ENCODE measurements at regions not wholly inside any gene's neighbourhood (a gene's known extent, or its start where the extent isn't known, plus 50 kb on each side); places are given as distances from the start of the nearest gene placed in this dataset.
"Not testable (repeated sequence)": the region's sequence is repeated elsewhere in the genome, so short reads cannot be mapped to it uniquely, and the experiment has no call there.

DNA sequence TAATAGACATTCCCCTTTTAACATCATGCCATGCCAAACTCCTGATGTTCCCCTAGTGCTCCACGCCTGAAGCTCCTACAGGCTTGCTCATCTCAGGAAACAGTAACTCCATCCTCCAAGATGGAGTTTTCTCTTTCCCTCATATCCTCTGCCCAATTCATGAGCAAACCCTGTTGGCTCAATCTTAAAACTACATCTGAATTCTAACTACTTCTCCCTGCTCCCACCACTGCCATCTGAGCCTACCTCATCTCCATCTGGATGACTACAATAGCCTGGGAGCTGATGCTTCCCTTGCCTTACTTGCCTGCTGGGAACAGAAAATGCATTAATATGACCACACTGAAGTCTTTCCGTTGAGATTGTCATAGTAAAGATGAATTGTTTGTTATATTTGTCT, 271.7 kb upstream of the MKLN1 start:
- DNase-seq: no peak

DNA sequence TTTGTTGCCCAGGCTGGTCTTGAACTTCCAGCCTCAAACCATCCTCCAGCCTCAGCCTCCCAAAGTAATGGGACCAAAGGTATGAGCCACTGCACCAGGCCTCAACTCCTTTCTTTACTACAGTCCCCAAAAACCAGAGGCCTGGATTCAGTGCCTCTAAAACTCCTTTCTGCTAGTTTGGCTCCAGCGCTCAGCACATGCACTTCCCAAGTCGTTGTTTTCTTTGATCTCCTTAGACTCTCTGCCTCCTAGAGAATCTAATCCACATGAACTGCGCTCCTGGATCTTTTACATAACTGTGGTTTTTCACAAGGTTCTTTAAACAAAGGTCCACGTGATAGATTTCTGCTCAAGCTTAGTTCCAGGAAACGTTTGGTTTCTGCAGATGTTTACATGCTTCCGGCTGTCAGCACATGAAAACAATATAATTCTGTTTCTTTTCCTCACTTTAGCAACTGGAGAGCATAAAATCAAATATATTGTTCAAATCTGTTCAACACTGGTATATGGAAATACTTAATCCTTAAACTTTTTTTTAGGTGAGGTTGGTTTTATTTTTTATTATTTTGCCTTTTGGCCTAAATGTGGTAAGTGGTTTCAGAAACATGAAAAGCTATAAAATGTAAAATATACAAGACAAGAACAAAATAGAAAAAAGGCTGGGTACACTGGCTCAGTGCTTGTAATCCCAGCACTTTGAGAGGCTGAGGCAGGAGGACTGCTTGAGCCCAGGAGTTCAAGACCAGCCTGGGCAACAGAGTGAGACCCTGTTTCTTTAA, 270.5 kb upstream of the MKLN1 start:
- peak in 1 of 2 donors; percentile 39 for DNase-seq

DNA sequence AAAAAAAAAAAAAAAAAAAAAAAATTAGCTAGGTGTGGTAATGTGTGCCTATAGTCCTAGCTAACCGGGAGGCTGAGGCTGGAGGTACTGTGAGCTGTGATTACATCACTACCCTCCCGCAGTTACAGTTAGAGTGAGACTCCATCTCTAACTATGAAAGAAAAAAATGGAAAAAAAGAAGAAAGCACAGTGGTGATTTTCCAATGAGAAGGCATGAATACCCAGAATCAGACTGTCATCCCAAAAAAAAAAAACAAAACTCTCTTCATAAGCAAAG, 269.9 kb upstream of the MKLN1 start:
- DNase-seq: no peak

DNA sequence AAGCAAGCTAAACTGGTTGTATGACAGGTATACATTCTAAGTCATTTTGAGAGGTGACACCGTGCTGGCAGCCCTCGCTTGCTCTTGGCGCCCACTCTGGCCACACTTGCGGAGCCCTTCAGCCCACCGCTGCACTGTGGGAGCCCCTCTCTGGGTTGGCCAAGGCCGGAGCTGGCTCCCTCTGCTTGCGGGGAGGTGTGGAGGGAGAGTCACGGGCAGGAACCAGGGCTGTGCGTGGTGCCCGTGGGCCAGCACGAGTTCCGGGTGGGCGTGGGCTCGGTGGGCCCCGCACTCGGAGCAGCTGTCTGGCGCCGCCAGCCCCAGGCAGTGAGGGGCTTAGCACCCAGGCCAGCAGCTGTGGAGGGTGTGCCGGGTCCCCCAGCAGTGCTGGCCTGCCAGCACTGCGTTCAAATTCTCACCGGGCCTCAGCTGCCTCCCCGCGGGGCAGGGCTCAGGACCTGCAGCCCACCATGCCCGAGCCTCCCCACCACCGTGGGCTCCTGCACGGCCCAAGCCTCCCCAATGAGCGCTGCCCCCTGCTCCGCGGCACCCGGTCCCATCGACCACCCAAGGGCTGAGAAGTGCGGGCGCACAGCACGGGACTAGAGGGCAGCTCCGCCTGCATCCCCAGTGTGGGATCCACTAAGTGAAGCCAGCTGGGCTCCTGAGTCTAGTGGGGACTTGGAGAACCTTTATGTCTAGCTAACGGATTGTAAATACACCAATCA, 269.0 kb upstream of the MKLN1 start:
- DNase-seq: not testable (repeated sequence)

DNA sequence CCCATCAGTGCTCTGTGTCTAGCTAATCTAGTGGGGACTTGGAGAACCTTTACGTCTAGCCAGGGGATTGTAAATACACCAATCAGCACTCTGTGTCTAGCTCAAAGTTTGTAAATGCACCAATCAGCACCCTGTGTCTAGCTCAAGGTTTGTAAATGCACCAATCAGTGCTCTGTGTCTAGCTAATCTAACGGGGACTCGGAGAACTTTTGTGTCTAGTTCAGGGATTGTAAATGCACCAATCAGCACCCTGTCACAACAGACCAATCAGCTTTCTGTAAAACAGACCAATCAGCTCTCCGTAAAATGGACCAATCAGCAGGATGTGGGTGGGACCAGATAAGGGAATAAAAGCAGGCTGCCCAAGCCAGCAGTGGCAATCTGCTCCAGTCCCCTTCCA, 268.3 kb upstream of the MKLN1 start:
- not testable (repeated sequence) for DNase-seq

DNA sequence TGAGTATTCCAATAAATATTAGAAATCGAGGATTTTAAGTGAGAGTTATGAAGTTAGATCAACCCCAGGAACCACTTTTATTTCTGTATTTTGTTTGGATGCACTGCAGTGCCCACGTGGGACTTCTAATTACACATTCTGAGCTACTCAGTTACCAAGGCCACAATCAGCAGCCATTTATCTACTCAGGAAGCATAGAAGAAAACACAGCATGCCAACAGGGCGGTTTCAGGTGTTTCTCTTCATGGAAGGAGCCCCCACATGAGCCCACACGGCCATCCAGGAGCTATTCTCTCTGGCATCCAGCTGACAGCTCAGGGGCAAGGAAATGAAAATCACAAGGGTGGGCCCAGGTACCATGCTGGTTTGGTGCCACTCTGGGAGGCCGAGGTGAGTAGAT, 266.5 kb upstream of the MKLN1 start:
- no peak for DNase-seq

DNA sequence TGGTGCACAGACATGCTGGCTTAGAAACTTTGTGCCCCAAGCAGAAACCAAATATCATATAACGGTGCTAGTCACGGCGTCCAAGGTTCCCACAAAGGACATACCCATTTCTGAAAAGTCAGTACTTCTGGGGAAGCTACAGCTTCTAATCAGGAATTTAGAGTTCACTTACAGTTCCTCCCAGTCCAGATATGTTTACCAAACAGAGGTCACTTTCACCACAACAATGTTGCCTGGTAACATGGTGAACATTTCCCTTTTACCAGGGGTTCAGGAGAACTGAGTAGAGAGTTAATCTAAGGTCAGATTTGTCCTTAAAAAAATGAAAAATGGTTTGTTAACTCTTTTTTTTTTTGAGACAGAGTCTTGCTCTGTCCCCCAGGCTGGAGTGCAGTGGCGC, 265.9 kb upstream of the MKLN1 start:
- no peak for DNase-seq

DNA sequence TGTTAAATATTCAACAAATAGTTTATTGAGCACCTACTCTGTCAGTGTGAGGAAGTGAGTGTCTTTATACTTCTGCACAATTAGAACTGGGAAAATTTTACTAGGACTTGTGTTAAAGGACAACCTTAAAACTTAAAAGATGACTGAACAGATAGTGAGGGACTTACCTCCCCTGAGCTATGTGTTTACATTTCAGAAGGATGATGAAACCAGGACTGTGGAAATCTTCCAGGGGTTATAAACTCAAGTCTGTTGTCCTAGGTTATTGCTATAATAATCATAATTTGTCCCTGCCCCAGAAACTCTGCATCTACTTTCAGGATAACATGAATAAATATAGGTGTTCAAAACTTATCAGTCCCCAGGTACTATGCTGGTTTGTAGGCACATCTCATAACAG, 261.0 kb upstream of the MKLN1 start:
- no peak for DNase-seq

DNA sequence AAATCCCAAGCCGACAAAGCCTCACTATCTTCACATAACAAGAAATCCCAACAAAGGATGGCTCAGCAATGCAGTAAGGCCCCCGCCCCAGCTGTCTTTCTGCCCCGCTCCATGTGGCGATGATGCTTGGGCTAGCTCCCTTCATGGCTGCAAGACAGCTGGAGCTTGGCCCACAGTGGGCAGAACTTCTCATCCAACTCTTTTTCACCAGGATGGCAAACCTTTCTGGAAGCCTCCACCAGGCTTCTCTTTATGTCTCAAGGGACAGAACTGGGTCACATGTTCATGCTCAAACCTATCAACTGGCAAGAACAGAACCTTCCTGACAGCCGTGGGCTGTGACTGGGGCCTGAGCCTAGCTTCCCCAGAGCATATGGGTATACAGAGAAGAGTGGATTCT, 260.5 kb upstream of the MKLN1 start:
- no peak for DNase-seq

DNA sequence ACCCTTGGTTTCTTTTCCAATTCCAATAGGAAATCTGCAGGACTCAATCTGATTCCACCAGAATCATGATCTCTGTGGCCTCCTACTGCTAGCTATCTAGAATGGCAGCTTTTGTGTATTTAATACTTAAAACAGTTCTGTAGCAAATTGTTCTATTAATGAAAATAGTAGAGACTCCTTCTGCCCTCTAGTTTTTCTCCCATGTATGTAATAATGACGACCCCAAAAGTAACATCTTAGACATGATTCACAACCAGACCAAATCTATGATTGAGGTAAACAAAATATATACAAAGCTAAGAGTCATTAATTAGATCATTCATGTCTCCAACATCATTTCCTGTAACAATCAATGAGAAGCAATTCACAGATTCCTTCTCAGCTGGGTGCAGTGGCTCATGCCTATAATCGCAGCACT, 259.1 kb upstream of the MKLN1 start:
- no peak for DNase-seq

DNA sequence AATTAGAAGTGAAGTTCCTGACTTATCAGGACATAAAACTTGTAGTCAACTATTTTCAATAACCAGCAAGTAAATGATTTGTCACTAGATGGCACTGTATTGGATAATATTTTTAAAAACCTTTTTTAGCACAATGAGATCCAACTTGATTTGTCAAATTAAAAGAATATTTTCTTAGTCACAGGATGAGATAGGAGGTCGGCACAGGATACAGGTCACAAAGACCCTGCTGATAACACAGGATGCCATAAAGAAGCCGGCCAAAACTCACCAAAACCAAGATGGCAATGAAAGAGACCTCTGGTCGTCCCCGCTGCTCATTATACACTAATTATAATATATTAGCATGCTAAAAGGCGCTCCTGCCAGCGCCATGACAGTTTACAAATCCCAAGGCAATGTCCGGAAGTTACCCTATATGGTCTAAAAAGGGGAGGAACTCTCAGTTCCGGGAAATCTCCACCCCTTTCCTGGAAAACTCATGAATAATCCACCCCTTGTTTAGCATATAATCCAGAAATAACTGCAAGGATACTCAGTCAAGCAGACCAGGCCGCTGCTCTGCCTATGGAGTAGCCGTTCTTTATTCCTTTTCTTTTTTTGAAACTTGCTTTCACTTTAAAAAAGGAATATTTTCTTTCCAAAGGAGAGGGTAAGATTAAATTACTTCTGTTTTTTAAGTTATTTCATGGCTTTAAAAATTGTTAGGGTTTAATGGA, 255.7 kb upstream of the MKLN1 start:
- DNase-seq: peak; percentile 26 to 64

DNA sequence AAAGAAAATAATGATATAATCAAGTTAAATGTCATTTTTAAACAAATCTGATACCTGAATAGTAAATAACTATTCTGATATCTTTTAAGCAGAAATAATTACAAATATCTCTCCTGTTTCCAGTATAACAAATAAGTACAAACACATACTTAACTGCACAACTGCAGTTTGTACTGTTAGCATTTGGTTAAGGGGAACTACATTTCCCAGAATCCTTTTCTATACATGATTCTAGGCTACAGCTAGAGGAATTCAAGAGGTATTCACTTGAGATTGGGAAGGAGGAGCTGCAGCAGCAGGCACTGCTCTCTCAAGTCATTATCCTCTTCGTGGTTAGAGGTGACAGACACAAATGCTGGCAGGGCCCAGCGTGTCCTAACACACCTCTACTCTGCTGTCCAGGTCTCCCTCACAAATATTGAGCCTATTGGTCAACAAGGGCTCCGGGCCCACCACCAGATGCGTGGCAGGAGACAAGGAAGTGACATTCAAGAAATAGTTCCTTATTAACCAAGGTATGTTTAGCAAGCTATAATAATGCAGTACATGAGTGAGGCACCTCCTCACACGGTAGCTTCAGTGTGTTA, 255.1 kb upstream of the MKLN1 start:
- DNase-seq: peak in 1 of 2 donors; percentile 23

DNA sequence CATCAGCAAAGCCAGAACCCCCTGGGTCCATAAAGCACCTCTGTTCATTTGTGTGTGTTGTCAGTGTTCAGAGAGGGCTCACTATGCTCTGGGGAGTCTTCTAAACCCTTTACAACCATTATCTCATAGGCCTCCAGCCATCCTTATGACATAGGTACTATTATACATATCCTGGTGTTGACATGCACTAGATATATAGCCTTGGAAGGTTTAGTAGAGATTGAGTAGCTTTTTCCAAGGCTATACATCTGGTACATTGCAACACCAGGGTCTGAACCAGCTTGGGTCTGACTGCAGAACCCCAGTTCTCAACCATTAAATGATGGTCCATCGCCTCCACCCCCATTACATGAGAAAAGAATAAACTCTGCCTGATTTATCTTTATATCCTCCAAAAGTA, 253.6 kb upstream of the MKLN1 start:
- no peak for DNase-seq

DNA sequence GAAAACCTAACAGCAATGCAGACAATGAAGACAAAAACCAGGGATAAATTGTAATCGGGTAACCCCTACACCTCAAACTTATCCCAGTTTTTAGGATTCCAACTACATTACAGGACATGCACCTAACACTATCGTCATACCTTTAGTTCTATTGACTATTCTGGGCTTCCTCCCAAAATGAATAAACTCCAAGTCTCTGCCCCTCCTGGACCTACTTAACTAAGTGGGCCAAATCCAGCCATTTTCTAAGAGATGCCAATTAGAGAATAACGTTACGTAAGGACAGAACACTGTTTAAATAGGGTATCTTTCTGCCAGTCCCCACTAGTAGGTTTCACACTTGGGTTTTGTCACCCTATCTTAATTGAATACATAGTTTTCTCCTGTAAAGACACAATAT, 253.1 kb upstream of the MKLN1 start:
- DNase-seq: no peak

DNA sequence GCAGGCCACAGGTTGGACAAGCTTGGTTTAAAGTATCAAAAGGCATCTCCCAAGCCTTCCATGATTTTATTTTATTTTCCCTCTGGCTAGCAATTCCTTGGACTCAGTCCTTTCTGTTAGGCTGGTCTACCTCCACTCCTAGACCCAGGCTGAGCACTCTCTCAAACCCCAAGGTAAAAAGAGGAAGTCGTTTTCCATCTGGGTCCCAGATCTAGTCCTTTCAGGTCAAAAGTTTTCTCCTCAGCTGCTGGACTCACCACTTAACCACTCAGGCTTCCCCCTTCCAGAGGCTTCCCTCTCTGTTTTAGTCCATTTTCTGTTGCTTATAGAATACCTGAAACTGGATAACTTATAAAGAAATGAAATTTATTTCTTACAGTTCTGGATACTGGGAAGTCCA, 252.3 kb upstream of the MKLN1 start:
- no peak for DNase-seq

DNA sequence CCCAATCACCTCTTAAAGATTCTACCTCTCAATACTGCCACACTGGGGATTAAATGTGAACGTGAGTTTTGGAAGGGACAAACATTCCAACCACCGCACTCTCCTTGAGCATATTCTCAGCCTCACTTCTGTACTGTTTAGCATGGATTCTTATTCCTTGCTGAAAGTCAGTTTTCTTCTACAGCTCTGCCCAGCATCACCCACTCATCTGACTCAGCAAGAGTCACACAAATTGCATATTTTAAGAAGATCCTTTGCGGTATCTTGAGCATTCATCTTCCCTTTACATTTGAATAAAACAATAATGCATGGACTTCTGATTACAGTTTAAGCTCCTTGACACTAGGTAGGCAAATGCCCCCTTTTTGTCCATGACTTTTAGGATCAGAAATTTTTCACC, 251.6 kb upstream of the MKLN1 start:
- DNase-seq: peak; percentile 37 to 54

DNA sequence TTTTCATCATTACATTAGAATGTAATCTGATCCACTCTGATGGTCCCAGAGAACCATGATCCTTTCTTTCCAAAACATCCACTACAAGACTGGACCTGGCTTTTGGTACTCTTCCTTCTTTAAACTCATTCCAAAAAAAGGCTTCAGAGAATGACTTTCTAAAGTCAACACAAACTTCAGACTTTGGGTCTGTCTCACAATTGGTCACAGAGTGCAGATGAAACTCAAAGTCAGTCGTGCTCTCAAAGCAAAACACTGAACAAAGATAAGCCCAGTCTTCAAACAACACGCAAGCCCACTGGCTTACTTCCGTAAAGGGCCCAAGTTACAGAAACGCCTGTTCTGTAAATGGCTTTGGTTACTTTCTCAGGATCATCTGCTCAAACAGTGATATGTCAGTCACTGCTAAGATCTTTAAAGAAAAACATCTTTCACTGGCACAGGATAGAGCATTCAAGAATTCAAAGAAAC, 250.9 kb upstream of the MKLN1 start:
- no peak for DNase-seq

DNA sequence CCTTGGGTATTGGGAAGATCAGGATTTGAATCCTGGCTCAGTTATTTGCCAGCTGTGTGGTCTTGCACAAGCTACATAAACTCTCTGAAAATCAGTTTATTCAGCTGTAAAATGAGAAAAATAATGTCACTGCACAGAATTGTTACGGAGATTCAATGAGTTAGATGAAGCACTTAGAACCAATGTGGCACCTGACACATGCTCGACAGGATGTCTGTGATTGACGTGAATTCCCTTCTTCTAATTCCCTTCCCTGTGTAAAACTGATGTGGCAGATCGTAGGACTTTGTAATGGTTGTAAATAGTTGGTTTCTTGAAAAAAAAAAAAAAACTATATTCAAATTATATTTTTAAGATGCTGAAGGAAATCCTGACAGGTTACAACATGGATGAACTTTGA, 249.9 kb upstream of the MKLN1 start:
- DNase-seq: no peak

DNA sequence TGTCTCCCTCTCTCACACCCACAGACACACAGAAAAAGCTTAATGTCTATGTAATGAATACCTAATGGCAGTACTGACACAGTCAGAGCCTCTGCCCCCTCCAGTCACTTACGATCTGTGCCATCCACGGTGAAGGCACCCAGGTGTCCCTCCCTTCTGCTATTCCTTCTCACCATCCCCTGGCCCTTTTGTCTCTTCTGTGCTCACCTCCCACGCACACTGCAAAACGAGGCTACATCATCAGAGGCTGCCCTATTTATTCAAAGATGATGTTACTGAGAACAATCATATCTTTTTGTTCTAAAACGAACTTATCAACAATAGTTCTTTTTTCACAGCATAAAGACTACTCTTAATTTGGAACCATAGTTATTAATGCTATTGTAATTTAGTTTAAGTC, 246.9 kb upstream of the MKLN1 start:
- no peak for DNase-seq

DNA sequence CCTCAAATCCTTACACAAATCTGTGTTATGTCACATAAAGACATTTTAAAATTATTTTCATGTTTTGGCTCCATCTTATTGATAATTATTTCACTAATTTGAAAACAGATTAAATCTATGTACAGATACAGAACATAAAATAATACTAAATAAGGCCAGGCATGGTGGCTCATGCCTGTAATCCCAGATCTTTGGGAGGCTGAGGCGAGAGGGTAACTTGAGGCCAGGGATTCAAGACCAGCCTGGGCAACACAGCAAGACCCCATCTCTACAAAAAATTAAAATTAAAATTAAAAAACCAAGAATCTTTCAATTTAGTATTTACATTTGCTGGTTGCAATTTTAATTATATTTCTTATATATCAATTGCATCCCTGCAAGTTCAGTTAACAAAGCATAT, 246.4 kb upstream of the MKLN1 start:
- no peak for DNase-seq

DNA sequence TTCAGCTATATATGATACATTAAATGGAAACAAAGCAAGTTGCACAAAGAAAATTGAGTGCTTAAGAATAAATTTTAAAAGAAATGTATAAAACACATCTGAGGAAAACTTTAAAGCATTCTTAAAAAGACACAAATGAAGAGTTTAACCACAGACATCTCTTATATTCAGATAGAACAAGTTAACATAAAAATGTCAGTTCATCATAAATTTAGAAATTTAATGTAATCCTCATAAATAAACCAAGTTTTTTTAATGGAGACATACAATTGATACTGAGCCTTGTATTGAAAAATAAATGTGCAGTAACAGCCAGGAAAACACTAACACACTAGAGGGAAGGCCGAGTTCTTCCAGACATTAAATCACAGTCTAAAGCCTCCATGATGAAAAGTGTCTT, 243.9 kb upstream of the MKLN1 start:
- DNase-seq: no peak

DNA sequence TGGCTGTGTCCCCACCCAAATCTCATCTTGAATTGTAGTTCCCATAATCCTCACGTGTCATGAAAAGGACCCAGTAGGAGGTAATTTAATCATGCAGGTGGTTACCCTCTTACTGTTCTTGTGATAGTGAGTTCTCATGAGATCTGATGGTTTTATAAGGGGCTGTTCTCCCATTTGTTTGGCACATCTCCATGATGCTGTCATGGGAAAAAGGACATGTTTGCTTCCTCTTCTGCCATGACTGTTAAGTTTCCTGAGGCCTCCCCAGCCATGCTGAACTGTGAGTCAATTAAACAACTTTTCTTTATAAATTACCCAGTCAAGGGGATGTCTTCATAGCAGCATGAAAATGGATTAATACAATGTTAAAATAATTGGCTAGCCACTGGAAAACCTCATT, 243.3 kb upstream of the MKLN1 start:
- DNase-seq: not testable (repeated sequence)

DNA sequence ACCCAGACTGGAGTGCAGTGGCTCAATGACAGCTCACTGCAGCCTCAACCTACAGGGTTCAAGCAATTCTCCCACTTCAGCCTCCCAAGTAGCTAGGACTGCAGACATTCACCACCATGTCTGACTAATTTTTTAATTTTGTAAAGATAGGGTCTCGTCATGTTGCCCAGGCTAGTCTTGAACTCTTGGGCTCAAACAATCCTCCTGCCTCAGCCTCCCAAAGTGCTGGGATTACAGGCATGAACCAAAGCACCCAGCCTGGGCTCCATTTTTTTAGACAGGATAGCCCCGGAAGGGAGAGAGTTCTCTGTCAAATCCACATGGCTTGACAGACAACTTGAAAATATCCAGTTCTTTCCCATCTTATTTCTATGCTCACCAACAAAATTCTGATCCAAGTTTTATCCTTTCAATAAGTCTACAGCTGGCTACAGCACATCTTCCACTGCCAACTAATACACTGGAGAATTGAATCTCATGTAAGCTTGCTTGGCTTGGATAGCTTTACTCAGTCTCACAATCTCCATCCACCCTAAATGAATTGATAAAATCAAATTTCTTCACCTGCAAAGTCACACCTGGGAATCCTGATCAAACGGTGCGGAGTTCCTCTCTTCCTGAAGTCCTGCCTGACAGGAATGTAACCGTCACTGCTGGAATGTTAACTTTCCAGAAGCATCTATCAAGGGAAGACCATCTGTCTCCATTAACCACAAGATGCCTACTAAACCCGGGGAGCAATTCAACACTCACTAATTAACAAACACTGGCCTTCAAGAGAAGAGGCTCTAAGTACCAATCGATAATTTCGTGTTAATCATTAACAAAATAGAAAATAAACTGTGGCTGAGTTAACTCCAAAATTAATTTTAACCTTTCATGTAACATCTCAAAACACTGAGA, 239.7 kb upstream of the MKLN1 start:
- DNase-seq: no peak
